Chondrocyte (in vitro differentiated cells): ENCODE measurements at regions not wholly inside any gene's neighbourhood (a gene's known extent, or its start where the extent isn't known, plus 50 kb on each side); places are given as distances from the start of the nearest gene placed in this dataset.
A peak's percentile ranks its signal among the peaks of the same experiment; 100 is the strongest.
"Not testable (repeated sequence)": the region's sequence is repeated elsewhere in the genome, so short reads cannot be mapped to it uniquely, and the experiment has no call there.

Experiments
- DNase-seq: peaks from one replicate; pipeline ENCODE4 v3.0.0; 2021; ENCODE audit warnings: mixed read lengths, low spot score
- H3K27ac Mint-ChIP-seq: one replicate; pipeline ENCODE4 v1.8.0; 2021; ENCODE audit warnings: mild to moderate bottlenecking, moderate library complexity, mixed read lengths; ENCODE audit not compliant: unreplicated experiment
- H3K27me3 Mint-ChIP-seq: 2 replicates; pipeline ENCODE4 v1.8.0; 2021; ENCODE audit warnings: low read depth, mixed read lengths
- H3K36me3 Mint-ChIP-seq: 2 replicates; pipeline ENCODE4 v1.8.0; 2021; ENCODE audit warnings: low read depth, mixed read lengths
- H3K4me1 Mint-ChIP-seq: 2 replicates; pipeline ENCODE4 v1.8.0; 2021; ENCODE audit warnings: low read depth, mild to moderate bottlenecking, mixed read lengths
- H3K4me3 Mint-ChIP-seq: one replicate; pipeline ENCODE4 v1.8.0; 2021; ENCODE audit warnings: mild to moderate bottlenecking, moderate library complexity, mixed read lengths; ENCODE audit not compliant: unreplicated experiment
- H3K9me3 Mint-ChIP-seq: 2 replicates; pipeline ENCODE4 v1.8.0; 2021; ENCODE audit warnings: low read depth, mixed read lengths

DNA sequence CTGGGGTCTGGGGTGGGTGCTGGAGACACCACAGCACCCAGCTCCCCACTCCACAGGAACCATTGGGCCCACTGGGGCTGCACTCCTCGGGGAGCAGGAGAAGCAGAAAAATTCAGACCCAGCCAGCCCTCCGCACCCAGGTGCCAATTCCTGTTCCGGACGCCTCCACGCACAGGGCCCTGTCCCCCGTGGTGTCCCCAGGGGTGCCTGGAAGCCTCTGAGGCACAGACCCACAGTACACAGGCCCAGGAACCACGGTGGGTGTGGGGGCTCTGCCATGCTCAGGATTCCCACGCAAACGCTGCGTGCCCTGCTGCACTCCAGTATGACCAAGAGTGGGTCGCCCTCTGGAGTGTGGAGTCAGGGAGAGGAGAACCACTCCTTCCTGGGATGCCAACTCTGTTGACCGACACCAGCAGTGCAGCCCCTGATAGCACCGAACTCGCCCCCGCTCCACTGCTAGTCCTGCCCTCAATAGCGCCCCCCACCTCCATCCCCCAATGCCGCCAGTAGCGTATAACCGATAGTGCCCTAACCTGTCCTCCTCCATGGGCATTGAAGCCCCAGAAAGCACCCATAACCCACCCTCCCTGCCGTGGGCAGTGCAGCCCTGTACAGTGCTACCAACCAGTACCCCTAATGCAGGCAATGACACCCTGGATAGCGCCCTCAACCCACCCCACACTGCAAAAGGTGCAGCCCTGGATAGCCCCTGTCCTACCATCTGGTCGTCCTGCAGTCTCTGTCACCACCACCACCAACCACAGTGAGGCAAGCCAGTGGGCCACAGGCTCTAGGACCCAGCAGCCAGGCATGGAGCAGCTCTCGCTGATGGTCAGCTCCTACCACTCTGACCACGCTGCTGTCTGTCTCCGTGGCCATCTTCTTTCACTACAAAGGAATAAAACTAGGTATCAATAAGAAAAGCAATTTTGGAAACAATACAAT, 2877.2 kb downstream of the RPIA start:
- H3K4me1 Mint-ChIP-seq, H3K27ac Mint-ChIP-seq, H3K4me3 Mint-ChIP-seq, H3K27me3 Mint-ChIP-seq, H3K36me3 Mint-ChIP-seq: not testable (repeated sequence)
- peak; percentile 82 for DNase-seq
- peaks cover 13% of the 10 kb centered on the region for H3K9me3 Mint-ChIP-seq

DNA sequence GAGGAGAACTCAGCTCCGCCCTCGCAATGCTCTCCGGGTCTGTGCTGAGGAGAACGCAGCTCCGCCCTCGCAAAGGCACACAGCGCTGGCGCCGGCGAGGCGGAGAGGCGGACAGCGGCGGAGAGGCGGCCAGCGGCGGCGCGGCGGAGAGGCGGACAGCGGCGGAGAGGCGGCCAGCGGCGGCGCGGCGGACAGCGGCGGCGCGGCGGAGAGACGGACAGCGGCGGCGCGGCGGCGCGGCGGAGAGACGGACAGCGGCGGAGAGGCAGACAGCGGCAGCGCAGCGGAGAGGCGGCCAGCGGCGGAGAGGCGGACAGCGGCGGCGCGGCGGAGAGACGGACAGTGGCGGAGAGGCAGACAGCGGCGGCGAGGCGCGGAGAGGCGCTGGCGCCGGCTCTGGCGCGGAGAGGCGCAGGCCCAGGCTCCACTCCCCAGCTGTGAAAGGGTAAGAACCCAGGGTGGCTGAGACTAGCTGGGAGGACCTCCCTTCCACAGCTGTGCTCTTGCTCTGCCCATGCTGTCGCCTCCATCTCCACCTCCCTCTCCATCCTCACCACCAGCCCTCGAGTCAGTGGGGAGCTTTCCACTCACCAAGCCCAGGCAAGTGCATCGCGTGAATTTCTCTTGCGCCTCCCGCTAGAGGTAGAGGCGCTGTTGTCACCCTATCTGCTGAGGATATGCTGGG, 2879.9 kb downstream of the RPIA start:
- H3K9me3 Mint-ChIP-seq: peaks cover 15% of the 10 kb centered on the region
- H3K27me3 Mint-ChIP-seq: not testable (repeated sequence)

DNA sequence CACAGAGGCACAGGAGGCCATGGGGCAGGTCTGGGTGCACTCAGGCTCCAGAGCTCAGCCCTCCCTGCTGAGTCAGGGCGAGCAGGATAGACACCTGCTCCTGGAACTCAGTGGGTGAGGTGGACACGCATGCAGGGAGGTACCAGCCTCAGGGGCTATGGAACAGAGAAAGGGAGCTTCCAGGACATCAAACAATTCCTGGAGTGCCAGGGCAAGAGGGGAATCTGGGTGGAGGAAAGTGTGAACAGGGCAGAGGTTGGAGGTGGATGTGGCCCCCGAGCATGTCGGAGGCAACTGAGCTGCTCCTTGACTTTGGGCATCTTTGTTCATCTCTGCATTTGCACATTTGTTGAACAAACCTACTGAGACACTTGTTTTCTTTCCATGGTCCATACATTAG, 2881.5 kb downstream of the RPIA start:
- not testable (repeated sequence) for H3K4me1 Mint-ChIP-seq, H3K4me3 Mint-ChIP-seq, H3K27ac Mint-ChIP-seq, H3K27me3 Mint-ChIP-seq, H3K36me3 Mint-ChIP-seq
- peak; percentile 52 for DNase-seq
- H3K9me3 Mint-ChIP-seq: peaks cover 15% of the 10 kb centered on the region

More for the DNA sequence above, 2879.9 kb downstream of the RPIA start:
- H3K36me3 Mint-ChIP-seq, H3K4me1 Mint-ChIP-seq, H3K27ac Mint-ChIP-seq: not testable (repeated sequence)
- H3K4me3 Mint-ChIP-seq: peak overlapping the region; percentile 61
- DNase-seq: peak; percentile 75

DNA sequence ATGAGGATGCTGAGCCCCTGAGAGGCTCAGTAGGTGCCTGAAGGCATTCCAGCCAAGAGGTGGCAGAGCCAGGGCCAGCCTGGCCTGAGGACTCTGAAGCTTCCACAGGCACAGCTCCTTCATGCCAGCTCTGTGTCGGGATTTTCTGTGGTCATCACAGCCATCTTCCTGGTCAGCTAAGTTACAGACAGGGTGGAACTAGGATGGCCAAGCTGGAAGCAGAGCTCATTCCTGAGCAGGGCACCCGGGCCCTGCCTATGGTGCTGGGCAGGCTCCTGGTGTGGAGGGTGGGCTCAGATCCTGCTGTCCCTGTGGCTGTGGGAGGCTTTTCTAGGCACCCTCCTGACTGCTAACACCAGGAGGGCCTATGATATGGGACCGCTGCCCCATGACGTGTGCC, 2882.3 kb downstream of the RPIA start:
- not testable (repeated sequence) for H3K27me3 Mint-ChIP-seq, H3K4me3 Mint-ChIP-seq, H3K4me1 Mint-ChIP-seq, H3K27ac Mint-ChIP-seq, H3K36me3 Mint-ChIP-seq
- H3K9me3 Mint-ChIP-seq: peaks cover 15% of the 10 kb centered on the region
- DNase-seq: peak; percentile 83

DNA sequence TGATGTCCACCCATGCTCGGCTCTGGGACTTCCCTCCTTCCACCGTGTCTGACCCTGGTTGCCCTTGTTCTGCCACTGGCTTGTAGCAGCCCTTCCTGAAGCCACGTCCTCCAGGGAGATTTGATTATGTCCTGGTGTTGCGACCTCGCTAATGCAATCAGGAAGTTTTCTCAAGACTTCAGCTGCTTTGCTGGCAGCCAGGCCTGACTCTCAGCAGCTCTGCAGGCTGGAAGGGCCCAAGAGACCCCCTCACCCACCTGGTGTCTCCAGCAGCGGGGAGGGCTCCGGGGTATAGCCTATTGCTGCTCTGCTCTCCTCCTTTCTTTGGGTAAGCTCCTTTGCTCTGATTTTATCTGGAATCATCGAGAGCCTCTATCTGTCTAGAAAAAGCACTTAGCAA, 2882.8 kb downstream of the RPIA start:
- not testable (repeated sequence) for H3K27me3 Mint-ChIP-seq, H3K4me1 Mint-ChIP-seq, H3K27ac Mint-ChIP-seq, H3K4me3 Mint-ChIP-seq, H3K36me3 Mint-ChIP-seq
- H3K9me3 Mint-ChIP-seq: peaks cover 15% of the 10 kb centered on the region
- DNase-seq: peak; percentile 86

DNA sequence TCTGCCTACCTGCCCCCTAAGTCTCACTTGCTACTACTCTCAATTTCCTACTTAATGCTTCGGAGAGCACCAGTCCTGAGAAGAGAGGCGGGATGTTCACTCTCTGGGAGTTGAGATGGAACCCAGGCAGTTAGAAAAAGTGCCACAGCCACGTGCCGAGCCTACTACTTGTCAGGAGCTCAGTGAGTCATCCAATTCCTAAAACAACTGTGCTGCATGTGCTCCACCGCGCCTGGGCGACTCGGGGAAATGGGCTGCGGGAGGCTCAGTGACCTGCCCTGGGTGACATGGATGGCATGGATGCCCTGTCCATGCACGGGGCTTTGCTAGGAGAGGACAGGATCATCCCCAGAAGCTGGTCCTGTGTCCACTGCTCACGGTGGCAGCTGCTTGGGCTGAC, 2884.2 kb downstream of the RPIA start:
- not testable (repeated sequence) for H3K36me3 Mint-ChIP-seq, H3K27ac Mint-ChIP-seq, H3K27me3 Mint-ChIP-seq, H3K4me3 Mint-ChIP-seq, H3K4me1 Mint-ChIP-seq
- peak; percentile 86 for DNase-seq
- peaks cover 21% of the 10 kb centered on the region for H3K9me3 Mint-ChIP-seq

DNA sequence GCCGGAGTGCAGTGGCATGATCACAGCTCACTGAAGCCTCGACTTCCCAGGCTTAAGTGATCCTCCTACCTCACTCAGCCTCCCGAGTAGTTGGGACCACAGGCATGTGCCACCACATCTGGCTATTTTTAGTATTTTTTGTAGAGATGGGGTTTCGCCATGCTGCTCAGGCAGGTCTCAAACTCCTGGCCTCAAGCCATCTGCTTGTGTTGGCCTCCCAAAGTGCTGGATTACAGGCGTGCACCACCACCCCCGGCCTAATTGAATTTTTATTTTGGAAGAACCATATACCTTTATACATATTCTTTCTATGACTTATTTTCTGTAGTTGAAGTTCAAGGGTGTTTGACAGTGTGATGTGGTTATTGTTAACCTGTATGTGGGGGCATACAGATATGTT, 2885.9 kb downstream of the RPIA start:
- H3K4me3 Mint-ChIP-seq: not testable (repeated sequence)

DNA sequence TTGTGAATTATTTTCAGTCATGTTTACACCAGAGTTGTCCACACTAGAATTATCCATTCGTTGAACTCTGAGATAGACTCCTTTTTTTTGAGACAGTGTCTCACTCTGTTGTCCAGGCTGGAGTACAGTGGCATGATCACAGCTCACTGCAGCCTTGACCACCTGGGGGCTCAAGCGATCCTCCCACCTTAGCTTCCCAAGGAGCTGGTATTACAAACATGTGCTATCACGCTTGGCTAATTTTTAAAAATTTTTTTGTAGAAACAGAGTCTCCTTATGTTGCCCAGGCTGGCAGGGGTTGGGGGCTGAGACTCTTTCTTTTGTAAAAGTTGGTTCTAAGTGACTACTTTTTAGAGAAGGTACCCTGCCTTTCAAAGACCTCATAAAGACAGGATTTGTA, 2887.2 kb downstream of the RPIA start:
- H3K36me3 Mint-ChIP-seq, H3K27me3 Mint-ChIP-seq, DNase-seq, H3K4me1 Mint-ChIP-seq, H3K27ac Mint-ChIP-seq, H3K4me3 Mint-ChIP-seq: not testable (repeated sequence)
- peaks cover 21% of the 10 kb centered on the region for H3K9me3 Mint-ChIP-seq

More for the DNA sequence above, 2885.9 kb downstream of the RPIA start:
- H3K27ac Mint-ChIP-seq, H3K36me3 Mint-ChIP-seq, H3K4me1 Mint-ChIP-seq, H3K27me3 Mint-ChIP-seq, DNase-seq: not testable (repeated sequence)
- peaks cover 24% of the 10 kb centered on the region for H3K9me3 Mint-ChIP-seq

DNA sequence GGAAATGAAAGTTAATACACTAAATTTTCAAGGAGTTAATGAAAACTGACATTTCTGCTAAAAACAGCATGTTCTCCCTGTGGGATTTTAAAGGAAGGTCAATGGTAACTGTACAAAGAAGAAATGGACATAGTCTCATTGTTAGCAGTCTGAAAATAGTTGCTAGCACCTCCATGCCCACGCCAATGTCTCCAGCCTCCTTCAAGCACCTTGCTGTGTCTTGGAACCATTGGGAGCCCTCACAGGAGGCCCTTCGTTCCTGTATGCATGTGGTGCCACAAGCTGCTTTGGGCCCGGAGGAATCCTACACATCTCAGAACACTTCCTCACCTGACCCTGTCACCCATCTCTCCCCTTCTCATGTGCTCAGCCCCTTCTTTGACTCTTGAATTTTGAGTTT, 2888.1 kb downstream of the RPIA start:
- not testable (repeated sequence) for H3K36me3 Mint-ChIP-seq, H3K27me3 Mint-ChIP-seq, H3K27ac Mint-ChIP-seq, H3K4me1 Mint-ChIP-seq, H3K4me3 Mint-ChIP-seq, DNase-seq
- H3K9me3 Mint-ChIP-seq: peaks cover 27% of the 10 kb centered on the region

DNA sequence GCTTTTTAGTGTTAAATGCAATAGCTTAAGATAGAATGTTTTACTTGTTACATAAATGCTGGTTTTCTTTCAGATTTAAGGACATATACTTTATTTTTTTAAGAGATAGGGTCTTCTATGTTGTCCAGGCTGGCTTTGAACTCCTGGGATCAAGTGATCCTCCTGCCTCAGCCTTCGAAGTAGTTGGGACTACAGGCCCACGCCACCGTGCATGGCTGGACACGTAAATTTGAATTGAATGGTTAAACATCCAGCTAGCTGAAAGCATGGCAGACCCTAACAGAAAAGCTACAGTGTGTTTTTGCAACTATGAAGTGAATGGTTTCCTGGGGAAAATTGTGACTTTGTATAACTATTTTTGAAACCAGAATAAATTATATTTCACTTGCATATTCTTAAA, 2888.6 kb downstream of the RPIA start:
- DNase-seq: peak; percentile 65
- peaks cover 28% of the 10 kb centered on the region for H3K9me3 Mint-ChIP-seq
- not testable (repeated sequence) for H3K4me1 Mint-ChIP-seq, H3K27me3 Mint-ChIP-seq, H3K4me3 Mint-ChIP-seq, H3K36me3 Mint-ChIP-seq, H3K27ac Mint-ChIP-seq

DNA sequence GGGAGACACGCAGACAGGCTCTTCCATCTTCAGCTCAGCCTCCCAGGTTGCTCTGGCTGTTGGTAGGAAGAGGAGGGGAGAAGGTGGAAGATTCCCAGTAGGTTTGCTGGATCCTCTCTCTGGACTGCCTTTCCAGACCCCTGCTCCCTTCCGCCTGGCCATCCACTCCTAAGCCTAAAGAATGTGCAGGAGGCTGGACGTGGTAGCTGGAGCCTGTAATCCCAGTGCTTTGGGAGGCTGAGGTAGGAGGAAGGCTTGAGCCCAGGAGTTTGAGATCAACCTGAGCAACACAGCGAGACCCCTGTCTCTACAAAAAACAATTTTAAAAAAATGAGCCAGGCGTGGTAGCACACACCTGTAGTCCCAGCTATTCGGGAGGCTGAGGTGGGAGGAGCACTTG, 2895.6 kb downstream of the RPIA start:
- H3K27me3 Mint-ChIP-seq, H3K4me3 Mint-ChIP-seq, H3K4me1 Mint-ChIP-seq: not testable (repeated sequence)

DNA sequence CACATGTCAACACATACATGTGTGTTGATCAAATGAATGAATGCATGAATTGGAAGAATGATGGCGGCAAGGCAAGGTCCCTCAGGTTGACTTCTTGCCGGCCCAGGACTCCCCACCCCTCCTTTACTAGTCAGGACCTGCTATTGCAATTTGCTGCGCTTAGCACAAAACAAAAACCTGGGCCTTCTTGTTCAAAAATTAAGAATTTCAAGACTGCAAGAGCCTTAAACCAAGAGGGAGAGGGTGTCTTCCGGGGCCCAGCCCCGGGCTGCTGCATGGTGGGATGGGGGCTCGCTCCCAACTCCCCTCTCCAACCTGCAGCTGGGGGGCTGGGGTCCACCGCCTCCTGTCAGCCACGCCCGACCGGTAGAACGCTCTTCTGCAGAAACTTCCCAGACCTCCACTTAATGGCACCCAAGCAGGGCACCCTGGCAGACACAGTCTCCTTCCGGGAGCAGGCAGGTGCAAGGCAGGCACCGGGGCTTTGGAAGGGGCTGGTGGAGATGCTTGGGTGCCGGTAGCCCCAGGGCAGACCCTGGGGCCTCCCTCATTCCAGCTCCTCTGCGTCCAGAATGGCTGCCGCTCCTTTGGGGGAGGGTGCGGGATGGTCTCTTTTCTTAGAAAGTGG, 2896.5 kb downstream of the RPIA start:
- peak; percentile 93 for DNase-seq
- not testable (repeated sequence) for H3K27me3 Mint-ChIP-seq, H3K4me1 Mint-ChIP-seq, H3K4me3 Mint-ChIP-seq, H3K36me3 Mint-ChIP-seq, H3K27ac Mint-ChIP-seq
- peaks cover 25% of the 10 kb centered on the region for H3K9me3 Mint-ChIP-seq

More for the DNA sequence above, 2895.6 kb downstream of the RPIA start:
- peaks cover 30% of the 10 kb centered on the region for H3K9me3 Mint-ChIP-seq
- H3K27ac Mint-ChIP-seq, H3K36me3 Mint-ChIP-seq: not testable (repeated sequence)
- peak; percentile 78 for DNase-seq
